ENCODE measurements at regions not wholly inside any gene's neighbourhood (a gene's known extent, or its start where the extent isn't known, plus 50 kb on each side); places are given as distances from the start of the nearest gene placed in this dataset.

DNA sequence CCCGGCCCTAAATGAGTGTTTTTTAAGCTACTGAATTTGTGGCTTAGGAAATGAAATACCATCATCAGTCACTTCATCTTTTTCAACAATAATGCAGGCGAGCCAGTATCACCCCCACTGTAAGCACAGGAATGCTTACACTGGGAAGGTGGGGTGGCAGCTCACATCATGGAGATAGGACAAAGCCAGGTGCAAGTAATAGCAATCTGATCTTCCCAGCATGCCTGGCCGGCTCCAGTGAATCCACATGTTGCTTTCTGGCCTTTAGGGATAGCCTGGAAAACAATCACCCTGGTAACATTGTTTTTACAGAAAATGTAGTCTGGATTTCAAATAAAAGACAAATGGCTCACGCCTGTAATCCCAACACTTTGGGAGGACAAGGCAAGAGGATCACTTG lies 140.9 kb upstream of the SOD1 start:
- TF ChIP-seq, protein P1, sequence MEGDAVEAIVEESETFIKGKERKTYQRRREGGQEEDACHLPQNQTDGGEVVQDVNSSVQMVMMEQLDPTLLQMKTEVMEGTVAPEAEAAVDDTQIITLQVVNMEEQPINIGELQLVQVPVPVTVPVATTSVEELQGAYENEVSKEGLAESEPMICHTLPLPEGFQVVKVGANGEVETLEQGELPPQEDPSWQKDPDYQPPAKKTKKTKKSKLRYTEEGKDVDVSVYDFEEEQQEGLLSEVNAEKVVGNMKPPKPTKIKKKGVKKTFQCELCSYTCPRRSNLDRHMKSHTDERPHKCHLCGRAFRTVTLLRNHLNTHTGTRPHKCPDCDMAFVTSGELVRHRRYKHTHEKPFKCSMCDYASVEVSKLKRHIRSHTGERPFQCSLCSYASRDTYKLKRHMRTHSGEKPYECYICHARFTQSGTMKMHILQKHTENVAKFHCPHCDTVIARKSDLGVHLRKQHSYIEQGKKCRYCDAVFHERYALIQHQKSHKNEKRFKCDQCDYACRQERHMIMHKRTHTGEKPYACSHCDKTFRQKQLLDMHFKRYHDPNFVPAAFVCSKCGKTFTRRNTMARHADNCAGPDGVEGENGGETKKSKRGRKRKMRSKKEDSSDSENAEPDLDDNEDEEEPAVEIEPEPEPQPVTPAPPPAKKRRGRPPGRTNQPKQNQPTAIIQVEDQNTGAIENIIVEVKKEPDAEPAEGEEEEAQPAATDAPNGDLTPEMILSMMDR (IDR thresholded peaks at IDR 0.05; ENCODE audit: insufficient read depth, low read depth, low read length): no peak
- TF ChIP-seq EZH2 (IDR thresholded peaks at IDR 0.05; ENCODE audit: insufficient read depth, low read length): no peak

All from astrocyte (in vitro differentiated cells and primary cell).